Esophagus squamous epithelium (tissue), 4 donors: ENCODE measurements at regions not wholly inside any gene's neighbourhood (a gene's known extent, or its start where the extent isn't known, plus 50 kb on each side); places are given as distances from the start of the nearest gene placed in this dataset.

ENCODE experiments used
- CTCF ChIP-seq, 6 experiments: fragments of 450-650 bp in 4 of 6; fragments of 200-600 bp in 2 of 6; sonication (generic) in 2 of 6; IDR thresholded peaks; one replicate each; pipeline ENCODE4 v1.5.1; 2016 to 2019; ENCODE audit warnings: antibody characterized with exemption in 6 of 6, mild to moderate bottlenecking in 4 of 6, moderate library complexity in 4 of 6
- POLR2A ChIP-seq, 4 donors: fragments of 450-650 bp; IDR thresholded peaks; one replicate each; pipeline ENCODE4 v1.6.1; 2017; ENCODE audit warnings: antibody characterized with exemption in 4 of 4, mild to moderate bottlenecking in 4 of 4, moderate library complexity in 3 of 4

- TF ChIP-seq CTCF (IDR thresholded peaks at IDR 0.05), result no peak
- TF ChIP-seq POLR2A (IDR thresholded peaks at IDR 0.05), result no peak
Measured at GRCh38 chr12:84070292-84070691, 842.3 kb downstream of the SLC6A15 start.
